ENCODE measurements at regions not wholly inside any gene's neighbourhood (a gene's known extent, or its start where the extent isn't known, plus 50 kb on each side); places are given as distances from the start of the nearest gene placed in this dataset.

- DNase-seq = no peak
Measured at GRCh38 chr3:71997066-71997653, 212.2 kb upstream of the PROK2 start.

GRCh38 chr3:71994906-71995305, 210.0 kb upstream of the PROK2 start:
- no peak for DNase-seq

GRCh38 chr3:71994203-71994602, 209.3 kb upstream of the PROK2 start:
- no peak for DNase-seq

GRCh38 chr3:71991681-71992080, 206.7 kb upstream of the PROK2 start:
- no peak for DNase-seq

- no peak for DNase-seq
Measured at GRCh38 chr3:71991046-71991445, 206.1 kb upstream of the PROK2 start.

GRCh38 chr3:71990545-71990944, 205.6 kb upstream of the PROK2 start:
- no peak for DNase-seq

- no peak for DNase-seq
Measured at GRCh38 chr3:71989165-71989564, 204.2 kb upstream of the PROK2 start.

- DNase-seq = no peak
Measured at GRCh38 chr3:71987828-71988227, 202.9 kb upstream of the PROK2 start.

- no peak for DNase-seq
Measured at GRCh38 chr3:71987089-71987735, 202.3 kb upstream of the PROK2 start.

GRCh38 chr3:71986606-71987005, 201.7 kb upstream of the PROK2 start:
- no peak for DNase-seq

GRCh38 chr3:71984843-71985613, 200.1 kb upstream of the PROK2 start:
- DNase-seq = no peak

- DNase-seq = no peak
Measured at GRCh38 chr3:71983694-71984093, 198.7 kb upstream of the PROK2 start.

- DNase-seq = peak; percentile 20
Measured at GRCh38 chr3:71982506-71983258, 197.7 kb upstream of the PROK2 start.

- no peak for DNase-seq
Measured at GRCh38 chr3:71979175-71979574, 194.2 kb upstream of the PROK2 start.

GRCh38 chr3:71978150-71978721, 193.3 kb upstream of the PROK2 start:
- DNase-seq = no peak

- no peak for DNase-seq
Measured at GRCh38 chr3:71977525-71977924, 192.6 kb upstream of the PROK2 start.

GRCh38 chr3:71975573-71975972, 190.6 kb upstream of the PROK2 start:
- no peak for DNase-seq

- no peak for DNase-seq
Measured at GRCh38 chr3:71974786-71975185, 189.8 kb upstream of the PROK2 start.

- no peak for DNase-seq
Measured at GRCh38 chr3:71973274-71974030, 188.5 kb upstream of the PROK2 start.

GRCh38 chr3:71972031-71972430, 187.1 kb upstream of the PROK2 start:
- DNase-seq = no peak

- no peak for DNase-seq
Measured at GRCh38 chr3:71968544-71968943, 183.6 kb upstream of the PROK2 start.

GRCh38 chr3:71966185-71966584, 181.2 kb upstream of the PROK2 start:
- no peak for DNase-seq

All from CD4-positive, alpha-beta T cell treated with Interleukin-4 for 4 hours (primary cell).